ENCODE measurements at regions not wholly inside any gene's neighbourhood (a gene's known extent, or its start where the extent isn't known, plus 50 kb on each side); places are given as distances from the start of the nearest gene placed in this dataset.

GRCh38 chr5:164614707-164615106 is 1109.3 kb downstream of the MAT2B start:
- ChIA-PET POLR2A (no interaction called here), CTCF (ENCODE audit: low intra/inter-chr PET ratio, low total read pairs) (no interaction called here)
- no peak overlapping the region for H2AFZ ChIP-seq (ENCODE audit: low read length)
- H3K9ac ChIP-seq (ENCODE audit: insufficient read depth, low read depth, low read length) = no peak overlapping the region
- BruUV-seq (replicated peaks) = no TSS peak
- H3K79me2 ChIP-seq (ENCODE audit: insufficient read depth, low read length) = no peaks in the 10 kb centered on the region
- intact Hi-C loops (cut with micrococcal nuclease; ENCODE audit: unreplicated experiment) = no loop called here
- H3K9me3 ChIP-seq (ENCODE audit: low read length) = no peaks in the 10 kb centered on the region
- no peak for ATAC-seq
- no peak for DNase-seq (ENCODE audit: low spot score)
- no peak for FAIRE-seq
- H3K27ac ChIP-seq (ENCODE audit: extremely low read length, insufficient read depth, low read length) = no peak overlapping the region
- TF ChIP-seq, protein P1, sequence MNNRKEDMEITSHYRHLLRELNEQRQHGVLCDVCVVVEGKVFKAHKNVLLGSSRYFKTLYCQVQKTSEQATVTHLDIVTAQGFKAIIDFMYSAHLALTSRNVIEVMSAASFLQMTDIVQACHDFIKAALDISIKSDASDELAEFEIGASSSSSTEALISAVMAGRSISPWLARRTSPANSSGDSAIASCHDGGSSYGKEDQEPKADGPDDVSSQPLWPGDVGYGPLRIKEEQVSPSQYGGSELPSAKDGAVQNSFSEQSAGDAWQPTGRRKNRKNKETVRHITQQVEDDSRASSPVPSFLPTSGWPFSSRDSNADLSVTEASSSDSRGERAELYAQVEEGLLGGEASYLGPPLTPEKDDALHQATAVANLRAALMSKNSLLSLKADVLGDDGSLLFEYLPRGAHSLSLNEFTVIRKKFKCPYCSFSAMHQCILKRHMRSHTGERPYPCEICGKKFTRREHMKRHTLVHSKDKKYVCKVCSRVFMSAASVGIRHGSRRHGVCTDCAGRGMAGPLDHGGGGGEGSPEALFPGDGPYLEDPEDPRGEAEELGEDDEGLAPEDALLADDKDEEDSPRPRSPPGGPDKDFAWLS (CRISPR knock-in tag; IDR thresholded peaks at IDR 0.05; ENCODE audit: borderline replicate concordance) = no peak
- TF ChIP-seq FOXK2 (IDR thresholded peaks at IDR 0.05) (no peak), CTCF (CRISPR knock-in tag; IDR thresholded peaks at IDR 0.05) (no peak), ZNF275 (CRISPR knock-in tag; IDR thresholded peaks at IDR 0.05; ENCODE audit: borderline replicate concordance) (no peak), GFI1 (CRISPR knock-in tag; IDR thresholded peaks at IDR 0.05; ENCODE audit: borderline replicate concordance) (no peak), ZNF256 (CRISPR knock-in tag; conservative IDR thresholded peaks at IDR 0.05) (no peak), GABPA (IDR thresholded peaks at IDR 0.05; ENCODE audit: low read depth, low read length) (no peak), GABPA (CRISPR knock-in tag; IDR thresholded peaks at IDR 0.05; ENCODE audit: low read depth) (no peak), MED1 (CRISPR knock-in tag; IDR thresholded peaks at IDR 0.05) (no peak), ZNF382 (CRISPR knock-in tag; IDR thresholded peaks at IDR 0.05; ENCODE audit: borderline replicate concordance) (no peak), HCFC1 (IDR thresholded peaks at IDR 0.05; ENCODE audit: low read depth, low read length) (no peak)
- TF ChIP-seq, protein P2, sequence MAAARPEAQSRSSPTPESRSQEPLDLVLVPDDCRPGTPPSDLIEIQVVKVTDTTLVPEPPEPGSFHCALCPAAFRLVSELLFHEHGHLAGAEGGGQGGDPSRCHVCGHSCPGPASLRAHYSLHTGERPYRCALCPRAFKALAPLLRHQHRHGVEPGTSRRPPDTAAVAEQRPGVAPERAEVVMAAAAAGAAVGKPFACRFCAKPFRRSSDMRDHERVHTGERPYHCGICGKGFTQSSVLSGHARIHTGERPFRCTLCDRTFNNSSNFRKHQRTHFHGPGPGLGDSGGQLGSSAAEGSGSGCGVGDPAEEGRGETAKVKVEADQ (CRISPR knock-in tag; IDR thresholded peaks at IDR 0.05; ENCODE audit: borderline replicate concordance) = no peak
- in situ Hi-C loops (cut with HindIII; ENCODE audit: extremely low pct_ligation_motif_present, low pct_unique_long_range_greater_than_20kb) = no loop called here
- no peak overlapping the region for H3K4me2 ChIP-seq (ENCODE audit: low read depth, low read length)
- H3K4me1 ChIP-seq (ENCODE audit: insufficient read depth, low read length) = no peaks in the 10 kb centered on the region
- no peaks in the 10 kb centered on the region for H3K36me3 ChIP-seq (replicated peaks in 1 of 2; ENCODE audit: control insufficient read depth in 1 of 2, insufficient read depth in 2 of 2, low read length in 2 of 2)
- H3K27me3 ChIP-seq (ENCODE audit: control insufficient read depth in 1 of 2, insufficient read depth in 2 of 2, low read length in 2 of 2) = no peaks in the 10 kb centered on the region
- H4K20me1 ChIP-seq (ENCODE audit: insufficient read depth, low read length) = no peaks in the 10 kb centered on the region
- no peak overlapping the region for H3K4me3 ChIP-seq (replicated peaks in 1 of 3; ENCODE audit: insufficient read depth in 1 of 3, low read depth in 2 of 3, low read length in 3 of 3)
